ENCODE measurements at regions not wholly inside any gene's neighbourhood (a gene's known extent, or its start where the extent isn't known, plus 50 kb on each side); places are given as distances from the start of the nearest gene placed in this dataset.

DNA sequence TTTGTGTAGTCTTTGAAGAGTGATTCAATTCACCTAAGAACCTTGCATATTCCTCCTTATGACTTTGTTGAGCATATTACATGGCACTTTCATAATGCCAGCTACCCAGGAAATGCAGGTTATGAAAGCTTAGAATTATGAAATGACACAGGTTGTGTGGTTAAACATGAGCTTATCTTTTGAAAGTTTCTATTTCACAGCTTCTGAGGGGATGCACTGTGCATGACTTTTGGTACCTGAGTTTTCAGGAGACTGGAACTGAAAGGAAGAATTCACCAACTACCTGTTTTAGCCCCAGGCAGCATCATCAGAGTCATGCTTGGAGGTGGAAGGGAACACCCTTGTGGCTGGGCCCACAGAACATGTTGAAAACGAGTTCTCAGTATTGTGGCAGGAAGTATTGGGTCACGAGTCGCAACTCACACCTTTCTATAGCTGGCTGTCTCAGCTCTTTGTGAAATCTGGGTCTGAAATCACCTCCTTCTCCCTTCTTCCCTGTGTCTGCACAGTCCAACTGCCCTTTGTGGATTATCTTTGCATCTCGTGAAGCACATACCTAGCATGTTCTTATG lies 228.2 kb downstream of the PTEN start:
- TF ChIP-seq CBX8 (IDR thresholded peaks at IDR 0.05; ENCODE audit: borderline replicate concordance, low read depth, low read length) (no peak), CREB1 (IDR thresholded peaks at IDR 0.05) (no peak), USF2 (IDR thresholded peaks at IDR 0.05; ENCODE audit: low read length) (no peak), EP300 (IDR thresholded peaks at IDR 0.05; ENCODE audit: borderline replicate concordance in 1 of 2, low read depth in 2 of 2, low read length in 2 of 2) (no peak), CTCF (IDR thresholded peaks at IDR 0.05; ENCODE audit: control extremely low read depth in 1 of 3, insufficient read depth in 1 of 3, low read depth in 1 of 3, low read length in 3 of 3) (no peak), RAD21 (IDR thresholded peaks at IDR 0.05 in 1 of 2, conservative IDR thresholded peaks at IDR 0.05 in 1 of 2; ENCODE audit: low read depth in 2 of 2, low read length in 2 of 2) (no peak), POLR2AphosphoS5 (IDR thresholded peaks at IDR 0.05; ENCODE audit: low read depth, low read length) (no peak), CEBPB (IDR thresholded peaks at IDR 0.05; ENCODE audit: low read depth, low read length) (no peak), RFX5 (IDR thresholded peaks at IDR 0.05; ENCODE audit: borderline replicate concordance, low read depth, low read length) (no peak), BRCA1 (IDR thresholded peaks at IDR 0.05; ENCODE audit: low read depth, low read length) (no peak), RBBP5 (IDR thresholded peaks at IDR 0.05; ENCODE audit: borderline replicate concordance, low read depth, low read length) (no peak)

All from H1 (cell line).